Stomach smooth muscle (tissue), 2 donors: ENCODE measurements at regions not wholly inside any gene's neighbourhood (a gene's known extent, or its start where the extent isn't known, plus 50 kb on each side); places are given as distances from the start of the nearest gene placed in this dataset.

Experiments
- H3K27ac ChIP-seq: one replicate; pipeline ENCODE4 v1.7.0; 2013; ENCODE audit warnings: mild to moderate bottlenecking, low read length, inconsistent platforms
- H3K27me3 ChIP-seq, 2 donors: one replicate each; pipeline ENCODE4 v1.7.0; 2013; ENCODE audit warnings: low read length in 2 of 2; ENCODE audit not compliant: insufficient read depth in 2 of 2, control insufficient read depth in 1 of 2
- H3K36me3 ChIP-seq, 2 donors: one replicate each; pipeline ENCODE4 v1.7.0; 2013; ENCODE audit warnings: low read length in 2 of 2; ENCODE audit not compliant: control insufficient read depth in 2 of 2, insufficient read depth in 2 of 2
- H3K4me1 ChIP-seq: one replicate; pipeline ENCODE4 v1.7.0; 2013; ENCODE audit warnings: low read length; ENCODE audit not compliant: control insufficient read depth, insufficient read depth
- H3K4me3 ChIP-seq, 2 donors: one replicate each; pipeline ENCODE4 v1.7.0; 2013; ENCODE audit warnings: low read length in 2 of 2
- H3K9ac ChIP-seq, 2 donors: one replicate each; pipeline ENCODE4 v1.7.0; 2013; ENCODE audit warnings: low read length in 2 of 2, mild to moderate bottlenecking in 1 of 2
- H3K9me3 ChIP-seq, 2 donors: one replicate each; pipeline ENCODE4 v1.7.0; 2013; ENCODE audit warnings: low read length in 2 of 2; ENCODE audit not compliant: control insufficient read depth in 2 of 2
- donor health status: healthy.
- donor health status: Pancreatic carcinoma.

DNA sequence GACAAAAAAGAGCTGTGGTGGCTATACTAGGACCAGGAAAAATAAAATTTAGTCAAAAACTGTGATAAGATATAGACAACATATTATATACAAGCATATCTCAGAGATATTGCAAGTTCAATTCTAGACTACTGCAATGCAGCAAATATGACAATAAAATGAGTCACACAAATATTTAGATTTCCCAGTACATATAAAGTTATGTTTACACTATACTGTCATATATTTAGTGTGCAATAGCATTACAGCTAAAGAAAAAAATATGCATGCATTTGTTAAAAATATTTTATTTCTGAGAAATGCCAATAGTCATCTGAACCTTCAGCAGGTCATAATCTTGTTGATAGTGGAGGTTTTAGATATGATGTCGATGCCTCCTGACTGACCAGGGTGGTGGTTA is 72.1 kb downstream of the AKR1C4 start:
- Histone ChIP-seq H3K4me1 (no peaks in the 10 kb centered on the region), H3K27ac (no peak overlapping the region), H3K9me3 (peaks cover 0 to 6% of the 10 kb centered on the region in 2 donors), H3K9ac (no peak overlapping the region), H3K27me3 (no peaks in the 10 kb centered on the region), H3K36me3 (no peaks in the 10 kb centered on the region), H3K4me3 (no peak overlapping the region)

DNA sequence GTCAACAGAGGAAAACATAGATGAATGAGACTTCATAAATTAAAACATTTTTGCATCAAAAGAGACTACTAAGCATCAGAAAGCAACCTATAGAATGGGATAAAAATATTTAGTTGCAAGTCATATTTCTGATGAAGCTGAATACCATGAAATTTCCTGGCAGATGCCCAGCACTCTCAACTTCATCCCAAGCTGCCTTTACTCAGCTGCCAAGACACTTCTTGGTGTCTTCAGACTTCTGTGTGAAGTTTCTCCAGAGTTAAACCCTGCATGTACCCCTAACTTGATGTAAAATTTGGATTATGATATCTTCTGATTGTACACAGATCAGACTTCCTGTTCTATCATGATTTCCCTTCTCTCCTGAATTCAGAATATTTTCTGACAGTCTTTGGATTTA is 73.2 kb downstream of the AKR1C4 start:
- Histone ChIP-seq H3K9me3 (peaks cover 0 to 6% of the 10 kb centered on the region in 2 donors), H3K4me3 (no peak overlapping the region), H3K36me3 (no peaks in the 10 kb centered on the region), H3K9ac (no peak overlapping the region), H3K27me3 (no peaks in the 10 kb centered on the region), H3K4me1 (no peaks in the 10 kb centered on the region), H3K27ac (no peak overlapping the region)

DNA sequence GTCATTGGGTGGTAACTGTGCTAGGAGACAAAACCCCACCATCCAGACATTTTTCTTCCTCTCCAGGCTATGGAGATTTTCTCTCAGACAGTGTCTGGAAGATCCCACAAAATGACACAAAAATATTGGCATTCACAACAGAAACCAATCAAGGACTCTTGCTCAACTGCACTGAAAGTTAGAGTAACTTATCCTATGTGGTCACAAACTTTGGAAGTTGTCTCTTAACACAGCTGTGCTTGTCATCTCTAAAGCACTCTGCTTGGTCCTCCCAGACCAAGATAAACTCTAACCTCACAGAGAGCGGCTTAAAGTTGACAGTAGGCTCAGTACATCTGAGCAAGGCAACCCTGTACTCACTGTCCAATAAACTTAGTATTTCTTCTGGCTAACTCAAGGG is 74.9 kb downstream of the AKR1C4 start:
- Histone ChIP-seq H3K27me3 (no peaks in the 10 kb centered on the region), H3K36me3 (no peaks in the 10 kb centered on the region), H3K4me1 (no peaks in the 10 kb centered on the region), H3K9ac (no peak overlapping the region), H3K9me3 (no peaks in the 10 kb centered on the region), H3K27ac (no peak overlapping the region), H3K4me3 (no peak overlapping the region)

DNA sequence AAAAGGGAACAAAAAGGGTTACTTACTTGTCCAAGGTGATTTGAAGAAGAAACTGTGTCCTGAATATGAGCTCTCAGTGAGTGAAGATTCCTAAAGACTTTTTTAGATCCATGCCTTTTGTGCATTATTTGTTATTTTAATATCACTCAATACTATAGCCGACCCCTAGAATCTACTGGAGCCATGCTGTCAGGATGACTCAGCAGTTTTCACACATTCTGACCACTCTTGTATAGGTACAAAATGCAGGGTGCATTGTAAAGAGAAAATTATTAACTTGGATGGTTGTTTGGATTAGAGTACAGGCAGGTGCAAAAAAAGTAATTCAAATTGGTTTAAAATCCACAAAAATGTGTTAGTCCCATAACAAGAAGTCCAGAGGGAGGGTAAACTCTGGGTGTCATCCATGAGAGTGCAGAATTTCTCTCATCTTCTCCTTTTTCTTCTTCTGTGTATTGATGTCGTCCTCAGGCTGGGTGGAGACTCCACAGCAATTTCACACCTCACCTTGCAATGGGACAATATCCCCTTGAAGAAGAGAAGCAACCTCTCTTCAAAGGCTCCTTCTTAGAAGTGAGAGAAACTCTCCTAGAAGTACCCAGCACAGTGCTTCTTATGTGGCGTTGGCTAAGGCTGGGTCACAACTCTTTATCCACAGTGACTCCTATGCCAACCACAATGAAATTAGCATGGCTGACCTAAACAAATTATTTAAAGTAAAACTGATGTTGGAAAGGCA is 75.6 kb downstream of the AKR1C4 start:
- Histone ChIP-seq H3K36me3 (no peaks in the 10 kb centered on the region), H3K9ac (no peak overlapping the region), H3K9me3 (no peaks in the 10 kb centered on the region), H3K4me3 (no peak overlapping the region), H3K27me3 (no peaks in the 10 kb centered on the region), H3K27ac (no peak overlapping the region), H3K4me1 (no peaks in the 10 kb centered on the region)

DNA sequence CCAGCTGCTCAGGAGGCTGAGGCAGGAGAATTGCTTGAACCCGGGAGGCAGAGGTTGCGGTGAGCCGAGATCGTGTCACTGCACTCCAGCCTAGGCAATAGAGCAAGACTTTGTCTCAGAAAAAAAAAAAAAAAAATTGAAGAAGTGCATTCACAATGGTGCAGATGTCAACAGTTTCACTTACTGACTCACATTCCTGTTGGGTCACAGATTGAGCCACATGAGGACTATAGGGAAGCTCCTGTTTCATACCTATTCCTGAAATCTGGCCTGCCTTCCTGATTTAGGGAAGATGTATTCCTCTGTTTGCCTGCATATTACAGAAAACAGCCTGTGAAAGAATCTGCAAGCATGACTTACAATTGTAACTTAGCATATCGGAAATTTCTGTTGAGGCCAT is 78.2 kb downstream of the AKR1C4 start:
- no peak overlapping the region for H3K4me3 ChIP-seq
- no peaks in the 10 kb centered on the region for H3K9me3 ChIP-seq
- no peak overlapping the region for H3K9ac ChIP-seq
- H3K36me3 ChIP-seq = no peaks in the 10 kb centered on the region
- no peak overlapping the region for H3K27ac ChIP-seq
- H3K4me1 ChIP-seq = no peaks in the 10 kb centered on the region
- no peaks in the 10 kb centered on the region for H3K27me3 ChIP-seq

DNA sequence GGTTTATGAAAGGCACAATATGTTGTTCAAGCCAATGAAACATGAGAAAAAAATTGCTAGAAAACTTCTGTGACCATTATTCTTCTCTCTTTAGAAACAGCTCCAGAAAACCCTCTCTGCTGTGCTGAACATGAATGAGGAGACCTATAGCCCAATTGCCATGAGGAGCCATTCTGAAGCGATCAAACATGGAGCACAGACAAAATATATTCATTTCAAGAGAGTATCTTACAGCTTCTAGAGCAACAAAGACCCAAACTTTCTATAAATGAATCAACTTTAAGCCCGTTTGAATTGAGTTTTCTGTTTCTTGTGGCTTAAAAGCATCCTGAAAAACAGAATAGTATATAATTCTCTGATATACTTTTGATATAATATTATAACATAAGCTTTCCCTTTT is 83.4 kb upstream of the UCN3 start:
- peaks cover 0 to 3% of the 10 kb centered on the region in 2 donors for H3K27me3 ChIP-seq
- H3K9me3 ChIP-seq = no peaks in the 10 kb centered on the region
- H3K27ac ChIP-seq = no peak overlapping the region
- H3K4me3 ChIP-seq = no peak overlapping the region
- H3K9ac ChIP-seq = no peak overlapping the region
- no peaks in the 10 kb centered on the region for H3K36me3 ChIP-seq
- no peaks in the 10 kb centered on the region for H3K4me1 ChIP-seq

DNA sequence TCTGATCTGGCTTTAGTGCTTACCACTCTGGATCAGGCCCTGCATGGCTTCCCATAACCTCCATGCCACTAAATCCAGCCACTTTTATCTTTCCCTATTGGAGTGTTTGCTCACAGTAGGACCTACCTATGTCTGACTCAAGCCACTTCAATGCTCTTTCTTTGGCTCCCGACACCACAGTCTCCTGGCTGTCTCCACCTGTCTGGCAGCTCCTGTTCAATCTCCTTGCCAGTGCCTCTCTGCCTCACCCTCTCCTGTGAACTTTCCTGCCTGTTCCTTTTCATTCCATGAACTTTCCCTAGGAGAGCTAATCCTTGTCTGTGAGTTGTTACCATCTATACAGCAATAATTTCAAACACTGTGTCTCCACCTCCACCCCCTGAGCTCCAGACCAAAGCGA is 82.6 kb upstream of the UCN3 start:
- H3K9me3 ChIP-seq = no peaks in the 10 kb centered on the region
- H3K4me1 ChIP-seq = no peaks in the 10 kb centered on the region
- no peak overlapping the region for H3K4me3 ChIP-seq
- H3K9ac ChIP-seq = no peak overlapping the region
- H3K36me3 ChIP-seq = no peaks in the 10 kb centered on the region
- no peak overlapping the region for H3K27ac ChIP-seq
- H3K27me3 ChIP-seq = peaks cover 0 to 3% of the 10 kb centered on the region in 2 donors

DNA sequence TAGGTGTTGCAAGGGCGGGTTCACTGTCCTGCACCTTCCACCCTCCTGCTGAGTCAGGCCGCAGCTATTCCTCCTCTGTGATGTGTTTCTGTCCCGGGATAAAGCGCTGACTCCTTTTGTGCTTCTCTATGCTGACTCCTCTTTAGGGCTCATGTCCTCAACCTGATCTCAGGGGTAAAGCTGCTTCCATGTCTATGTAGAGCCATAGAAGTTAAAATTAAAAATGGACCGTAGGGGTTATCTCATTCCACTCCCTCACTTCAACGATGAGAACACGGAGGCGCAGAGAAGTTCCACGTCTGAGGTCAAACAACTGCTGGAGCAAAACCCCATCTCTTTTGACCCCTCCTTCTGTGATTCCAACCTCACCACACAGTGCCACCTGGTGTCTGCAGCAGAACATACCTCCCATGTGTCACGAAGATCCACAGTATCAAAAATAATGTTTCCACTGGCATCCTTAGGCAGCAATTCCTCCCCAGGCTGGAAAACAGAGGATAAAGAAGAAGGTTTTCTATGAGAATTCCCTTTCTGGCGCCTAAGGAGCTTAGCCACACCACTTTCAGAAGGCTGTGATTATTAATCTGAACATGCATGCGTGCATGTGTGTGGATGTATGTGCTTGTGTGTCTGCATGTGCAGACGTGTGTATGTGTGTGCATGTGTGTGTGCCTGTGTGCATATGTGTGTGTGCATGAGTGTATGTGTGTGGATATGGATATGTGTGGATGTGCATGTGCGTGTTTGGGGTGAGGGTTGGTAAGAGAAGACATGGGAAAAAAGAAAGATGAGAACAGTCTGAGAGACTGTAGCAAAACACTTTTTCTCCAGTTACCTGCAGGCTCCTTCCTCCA is 81.2 kb upstream of the UCN3 start:
- Histone ChIP-seq H3K36me3 (no peaks in the 10 kb centered on the region), H3K4me3 (peak overlapping the region in 1 of 2 donors; percentile 23), H3K27me3 (peaks cover 0 to 3% of the 10 kb centered on the region in 2 donors), H3K4me1 (no peaks in the 10 kb centered on the region), H3K9ac (no peak overlapping the region), H3K27ac (no peak overlapping the region), H3K9me3 (no peaks in the 10 kb centered on the region)

DNA sequence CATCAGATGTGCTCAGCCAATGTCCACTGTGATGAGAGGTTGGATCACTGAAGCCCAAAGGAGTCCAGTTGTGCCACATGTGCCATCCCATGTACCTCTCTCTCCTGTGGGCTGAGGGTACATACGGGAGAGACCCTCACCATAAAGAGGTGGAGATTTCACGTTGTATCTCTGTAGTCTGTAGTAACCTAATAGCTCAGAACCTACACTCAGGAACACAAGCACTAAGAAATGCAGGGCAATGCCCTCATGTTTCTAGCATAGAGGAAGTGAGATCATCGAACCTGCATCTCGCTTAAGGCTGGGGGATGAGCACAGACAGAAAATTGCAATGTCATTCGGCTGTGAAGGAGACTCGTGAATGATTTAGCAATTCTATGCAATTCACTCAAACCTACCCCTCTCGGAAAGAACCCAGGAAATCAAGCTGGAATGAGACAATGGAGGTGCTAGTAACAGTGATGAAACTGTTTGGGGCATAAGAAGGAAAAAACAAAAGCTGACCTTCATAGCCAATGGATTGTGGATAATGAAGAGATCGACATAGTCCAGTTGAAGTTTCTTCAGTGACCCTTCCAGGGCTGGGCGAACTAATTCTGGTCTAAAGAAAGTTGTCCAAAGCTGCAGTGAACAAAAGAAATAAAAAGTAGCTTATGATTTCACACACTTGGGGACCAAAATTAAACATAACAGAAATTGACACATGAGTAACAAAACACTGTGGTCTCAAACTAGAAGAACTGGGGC is 80.3 kb upstream of the UCN3 start:
- Histone ChIP-seq H3K4me3 (no peak overlapping the region), H3K4me1 (no peaks in the 10 kb centered on the region), H3K9me3 (no peaks in the 10 kb centered on the region)

DNA sequence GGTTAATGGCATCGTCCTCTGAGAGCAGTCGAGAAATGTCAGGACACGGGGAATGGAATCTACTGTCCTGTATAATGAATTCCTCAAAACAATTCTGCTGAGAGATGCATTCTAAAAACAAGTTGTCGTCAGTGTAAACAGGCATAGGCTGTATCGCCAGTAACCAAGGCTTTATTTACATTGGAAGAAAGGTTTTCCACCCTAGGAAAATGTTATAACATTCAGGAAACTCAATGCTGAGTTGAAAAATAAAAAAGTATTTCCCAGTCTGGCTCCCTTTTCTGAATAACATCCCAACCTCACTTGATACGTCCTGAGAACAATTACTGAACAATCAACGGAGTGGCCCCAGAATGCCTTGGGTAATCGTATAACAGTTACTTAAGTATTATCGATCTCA is 79.6 kb upstream of the UCN3 start:
- no peak overlapping the region for H3K27ac ChIP-seq
- no peaks in the 10 kb centered on the region for H3K4me1 ChIP-seq
- H3K36me3 ChIP-seq = no peaks in the 10 kb centered on the region
- H3K9ac ChIP-seq = no peak overlapping the region
- no peaks in the 10 kb centered on the region for H3K9me3 ChIP-seq
- no peak overlapping the region for H3K4me3 ChIP-seq
- peaks cover 0 to 3% of the 10 kb centered on the region in 2 donors for H3K27me3 ChIP-seq

More for the DNA sequence above, 80.3 kb upstream of the UCN3 start:
- peaks cover 0 to 3% of the 10 kb centered on the region in 2 donors for H3K27me3 ChIP-seq
- no peak overlapping the region for H3K27ac ChIP-seq
- H3K9ac ChIP-seq = no peak overlapping the region
- H3K36me3 ChIP-seq = no peaks in the 10 kb centered on the region
